ENCODE measurements at regions not wholly inside any gene's neighbourhood (a gene's known extent, or its start where the extent isn't known, plus 50 kb on each side); places are given as distances from the start of the nearest gene placed in this dataset.

DNA sequence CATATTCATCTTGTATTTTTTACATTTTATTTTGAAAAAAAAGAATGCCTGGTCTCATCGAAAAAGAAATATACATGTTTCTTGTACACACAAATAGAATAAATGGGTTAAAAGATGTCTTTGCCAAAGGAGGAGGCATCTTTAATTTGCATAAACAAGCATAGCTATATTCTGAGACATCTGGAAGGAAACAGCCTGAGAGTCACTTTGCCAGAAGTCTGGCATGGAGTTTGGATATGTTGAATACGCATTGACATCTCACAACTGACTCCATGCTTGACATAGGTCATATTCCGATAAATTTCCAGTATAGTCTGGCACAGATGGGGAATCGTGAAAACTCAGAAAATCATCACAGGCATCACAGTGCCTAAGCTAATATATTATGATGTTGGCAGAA, 1317.5 kb upstream of the CELF4 start:
- TF ChIP-seq ZNF384 (IDR thresholded peaks at IDR 0.05) = no peak
- no peak for TF ChIP-seq BHLHE40 (IDR thresholded peaks at IDR 0.05; ENCODE audit: borderline replicate concordance)
- TF ChIP-seq TARDBP (IDR thresholded peaks at IDR 0.05) = no peak

Data from HEK293T (cell line).